Mucosa of rectum (tissue), 2 donors: ENCODE measurements at regions not wholly inside any gene's neighbourhood (a gene's known extent, or its start where the extent isn't known, plus 50 kb on each side); places are given as distances from the start of the nearest gene placed in this dataset.
A peak's percentile ranks its signal among the peaks of the same experiment; 100 is the strongest.

Experiments used
- H3K27ac ChIP-seq, 2 donors: one replicate each; pipeline ENCODE4 v1.7.0; 2013; ENCODE audit warnings: inconsistent platforms in 2 of 2, low read depth in 2 of 2, low read length in 2 of 2
- H3K27me3 ChIP-seq, 2 donors: one replicate each; pipeline ENCODE4 v1.7.0; 2013; ENCODE audit warnings: low read length in 2 of 2; ENCODE audit not compliant: control insufficient read depth in 2 of 2, insufficient read depth in 2 of 2
- H3K36me3 ChIP-seq, 2 donors: one replicate each; pipeline ENCODE4 v1.7.0; 2013; ENCODE audit warnings: low read length in 2 of 2; ENCODE audit not compliant: control insufficient read depth in 2 of 2, insufficient read depth in 2 of 2
- H3K4me1 ChIP-seq, 2 donors: one replicate each; pipeline ENCODE4 v1.7.0; 2013; ENCODE audit warnings: low read length in 2 of 2, mild to moderate bottlenecking in 1 of 2; ENCODE audit not compliant: control insufficient read depth in 2 of 2, insufficient read depth in 2 of 2
- H3K4me3 ChIP-seq, 2 donors: one replicate each; pipeline ENCODE4 v1.7.0; 2013; ENCODE audit warnings: low read length in 2 of 2
- H3K9ac ChIP-seq, 2 donors: one replicate each; pipeline ENCODE4 v1.7.0; 2013; ENCODE audit warnings: low read length in 2 of 2, low read depth in 1 of 2, mild to moderate bottlenecking in 1 of 2
- H3K9me3 ChIP-seq, 2 donors: one replicate each; pipeline ENCODE4 v1.7.0; 2013; ENCODE audit warnings: low read length in 2 of 2; ENCODE audit not compliant: control insufficient read depth in 2 of 2
- donor health status: healthy.
- donor health status: Normal muscosa, but diverticular disease.

- H3K9me3 ChIP-seq = no peaks in the 10 kb centered on the region
- H3K4me1 ChIP-seq = no peaks in the 10 kb centered on the region
- no peaks in the 10 kb centered on the region for H3K27me3 ChIP-seq
- H3K27ac ChIP-seq = no peak overlapping the region
- H3K4me3 ChIP-seq = no peak overlapping the region
- no peak overlapping the region for H3K9ac ChIP-seq
- H3K36me3 ChIP-seq = no peaks in the 10 kb centered on the region
Observed at GRCh38 chr2:64820901-64821300, 167.2 kb upstream of the SERTAD2 start.

DNA sequence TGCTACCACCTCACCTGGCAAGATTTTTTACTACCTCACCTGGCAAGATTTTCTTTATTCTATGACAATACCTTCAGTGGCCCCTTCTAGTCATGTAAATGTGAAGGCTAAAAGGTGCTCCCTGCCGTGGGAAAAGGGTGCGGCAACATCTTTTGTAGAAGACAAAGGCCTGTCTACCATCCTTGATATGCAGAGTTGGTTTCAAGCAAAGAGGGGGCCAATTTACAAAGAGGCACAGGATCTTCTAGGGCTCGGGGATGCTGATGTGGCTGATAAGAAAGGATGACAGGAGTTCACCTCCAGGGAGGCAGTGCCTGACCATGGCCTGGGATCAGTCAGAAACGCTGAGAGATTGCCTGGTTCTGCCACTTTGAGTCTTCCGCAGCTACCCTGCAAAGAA is 165.4 kb upstream of the SLC1A4 start:
- Histone ChIP-seq H3K4me3 (no peak overlapping the region), H3K27ac (no peak overlapping the region), H3K9ac (no peak overlapping the region), H3K4me1 (no peaks in the 10 kb centered on the region), H3K36me3 (no peaks in the 10 kb centered on the region), H3K9me3 (no peaks in the 10 kb centered on the region), H3K27me3 (no peaks in the 10 kb centered on the region)

DNA sequence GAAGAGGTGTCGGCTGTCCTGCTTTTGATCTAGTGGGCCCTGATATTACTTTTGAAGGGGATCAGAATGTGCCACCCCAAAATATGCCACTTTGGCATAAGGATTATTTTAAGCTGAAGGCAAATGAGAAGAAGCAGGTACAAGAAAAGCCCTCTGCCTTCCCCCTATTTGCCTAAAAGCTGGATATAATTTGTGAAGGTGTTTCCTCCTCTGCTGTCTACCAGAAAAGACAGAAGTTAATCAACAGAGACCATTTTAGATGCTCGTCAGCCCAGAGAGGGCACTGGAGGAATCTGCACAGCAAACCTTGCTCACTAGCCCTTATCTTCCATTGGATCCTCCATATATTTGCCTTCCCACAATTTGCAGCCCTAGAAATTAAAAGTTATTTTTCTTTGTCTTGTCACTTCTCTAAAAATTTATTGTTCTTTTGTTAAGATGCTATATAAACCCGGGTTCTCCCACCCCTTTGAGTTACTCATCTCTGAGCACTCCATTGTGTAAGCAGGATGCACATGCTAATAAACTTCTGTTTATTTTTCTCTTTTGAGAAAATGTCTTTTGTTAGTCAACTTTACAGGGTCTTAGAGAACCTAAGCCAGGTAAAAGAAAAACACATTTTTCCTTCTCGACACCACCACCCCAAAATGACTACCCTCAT is 163.2 kb upstream of the SLC1A4 start:
- no peaks in the 10 kb centered on the region for H3K9me3 ChIP-seq
- H3K4me1 ChIP-seq = peaks cover 1 to 2% of the 10 kb centered on the region in 2 donors
- no peak overlapping the region for H3K27ac ChIP-seq
- H3K4me3 ChIP-seq = no peak overlapping the region
- no peak overlapping the region for H3K9ac ChIP-seq
- H3K36me3 ChIP-seq = no peaks in the 10 kb centered on the region
- no peaks in the 10 kb centered on the region for H3K27me3 ChIP-seq

DNA sequence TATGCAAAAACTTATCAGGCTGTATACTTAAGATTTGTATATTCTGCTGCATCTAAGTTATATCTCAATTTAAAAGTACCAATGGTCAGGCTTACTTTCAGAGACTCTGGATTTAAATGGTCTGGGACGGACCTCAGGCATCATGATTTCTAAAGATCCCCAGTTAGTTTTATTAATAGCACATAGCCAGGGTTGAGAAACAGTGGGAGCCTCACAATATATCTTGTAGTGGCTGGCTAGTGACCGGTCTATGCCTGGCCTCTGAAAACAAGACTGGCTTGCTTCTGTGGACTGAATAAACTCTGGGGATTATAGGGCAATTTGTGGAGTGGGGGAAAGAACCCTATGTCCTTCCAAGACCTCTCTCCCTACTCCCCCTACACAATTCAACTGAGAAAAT is 162.5 kb upstream of the SLC1A4 start:
- no peaks in the 10 kb centered on the region for H3K36me3 ChIP-seq
- H3K27ac ChIP-seq = no peak overlapping the region
- H3K27me3 ChIP-seq = no peaks in the 10 kb centered on the region
- no peaks in the 10 kb centered on the region for H3K9me3 ChIP-seq
- H3K4me1 ChIP-seq = peaks cover 8 to 9% of the 10 kb centered on the region in 2 donors
- no peak overlapping the region for H3K4me3 ChIP-seq
- H3K9ac ChIP-seq = no peak overlapping the region

DNA sequence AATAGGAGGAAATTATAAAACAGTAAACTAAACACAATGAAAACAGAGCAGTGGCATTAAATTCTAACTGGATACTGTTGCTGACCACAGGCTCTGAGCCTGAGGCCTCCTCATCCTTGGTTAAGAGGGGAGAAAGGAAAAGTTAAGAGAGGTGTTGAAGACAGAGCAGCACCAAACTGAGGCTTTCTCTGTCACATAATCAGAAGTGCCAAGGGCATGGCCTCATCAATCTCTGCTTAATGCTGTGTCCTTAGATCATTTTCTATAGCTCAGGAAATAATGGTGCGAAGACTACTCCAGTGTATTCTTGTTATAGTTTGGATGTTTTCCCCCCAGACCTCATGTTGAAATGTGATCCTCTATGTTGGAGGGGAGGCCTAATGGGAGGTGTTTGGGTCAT is 160.9 kb upstream of the SLC1A4 start:
- no peak overlapping the region for H3K9ac ChIP-seq
- no peaks in the 10 kb centered on the region for H3K36me3 ChIP-seq
- peaks cover 8 to 9% of the 10 kb centered on the region in 2 donors for H3K4me1 ChIP-seq
- H3K27ac ChIP-seq = no peak overlapping the region
- no peak overlapping the region for H3K4me3 ChIP-seq
- no peaks in the 10 kb centered on the region for H3K27me3 ChIP-seq
- H3K9me3 ChIP-seq = no peaks in the 10 kb centered on the region

GRCh38 chr2:64829525-64829924 is 159.7 kb upstream of the SLC1A4 start:
- no peaks in the 10 kb centered on the region for H3K27me3 ChIP-seq

DNA sequence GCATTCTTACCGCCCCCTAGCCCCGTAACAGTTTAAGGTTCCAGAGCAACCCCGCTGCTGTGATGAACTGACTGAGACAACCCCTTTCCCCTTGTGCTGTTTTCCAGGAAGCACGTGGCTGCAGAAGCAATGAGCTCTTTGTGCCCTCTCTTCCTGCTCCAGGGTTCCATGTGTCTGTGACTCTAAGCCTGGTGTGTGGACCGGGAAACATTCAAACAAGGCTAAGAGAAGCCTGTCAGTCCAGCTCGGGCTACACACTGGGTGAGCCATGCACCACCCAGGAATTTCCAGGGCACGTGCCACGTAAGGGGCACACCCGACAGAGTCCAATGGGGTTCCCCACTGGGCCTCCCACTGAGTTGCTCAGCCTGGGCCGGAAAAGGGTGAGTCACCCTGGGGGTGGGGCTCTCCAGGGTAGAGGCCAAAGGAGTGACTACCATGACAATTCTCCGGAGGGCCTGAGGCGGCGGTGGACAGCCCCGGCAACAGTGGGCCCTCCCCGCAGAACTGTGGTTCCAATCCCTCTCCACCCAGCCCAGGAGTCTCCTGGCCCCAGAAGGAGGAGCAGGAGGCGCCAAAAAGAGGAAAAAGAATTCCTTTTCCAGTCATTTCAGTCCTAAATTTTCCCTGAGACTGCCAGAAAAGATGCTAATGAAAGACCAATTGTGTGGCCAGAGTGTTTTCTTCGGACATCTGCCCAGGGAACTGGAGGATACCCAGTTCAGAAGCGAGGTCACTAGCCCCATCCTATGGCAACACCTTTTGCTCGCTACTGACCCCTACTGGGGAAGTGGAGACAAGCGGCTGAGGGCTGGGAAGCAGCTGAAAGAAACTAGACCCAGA is 157.8 kb upstream of the SLC1A4 start:
- Histone ChIP-seq H3K27me3 (no peaks in the 10 kb centered on the region), H3K4me1 (peaks cover 8 to 11% of the 10 kb centered on the region in 2 donors), H3K27ac (peak overlapping the region; percentile 82 to 88), H3K4me3 (peak overlapping the region; percentile 19 to 53), H3K9me3 (no peaks in the 10 kb centered on the region), H3K9ac (peak overlapping the region in 1 of 2 donors; percentile 38), H3K36me3 (no peaks in the 10 kb centered on the region)

More at GRCh38 chr2:64829525-64829924, 159.7 kb upstream of the SLC1A4 start:
- Histone ChIP-seq H3K36me3 (no peaks in the 10 kb centered on the region), H3K27ac (no peak overlapping the region), H3K4me1 (peaks cover 8 to 9% of the 10 kb centered on the region in 2 donors), H3K9me3 (no peaks in the 10 kb centered on the region), H3K9ac (no peak overlapping the region), H3K4me3 (no peak overlapping the region)

DNA sequence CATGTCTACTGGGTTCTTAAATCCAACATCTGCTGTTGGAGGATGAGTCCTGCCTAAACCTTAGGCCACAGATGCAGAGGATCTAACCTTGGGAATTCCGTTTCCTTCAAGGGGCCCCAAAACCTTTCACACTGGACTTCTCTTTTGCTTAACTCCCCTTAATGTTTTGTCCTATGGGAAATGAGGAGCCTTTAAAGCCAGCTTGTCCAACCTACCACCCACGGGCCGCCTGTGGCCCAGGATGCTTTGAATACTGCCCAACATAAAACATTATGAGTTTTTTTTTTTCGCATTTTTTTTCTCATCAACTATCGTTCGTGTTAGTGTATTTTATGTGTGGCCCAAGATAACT is 157.2 kb upstream of the SLC1A4 start:
- Histone ChIP-seq H3K9me3 (no peaks in the 10 kb centered on the region), H3K27ac (peak overlapping the region; percentile 82 to 88), H3K27me3 (no peaks in the 10 kb centered on the region), H3K36me3 (no peaks in the 10 kb centered on the region), H3K9ac (no peak overlapping the region), H3K4me1 (peaks cover 8 to 13% of the 10 kb centered on the region in 2 donors), H3K4me3 (no peak overlapping the region)

GRCh38 chr2:64832936-64833335 is 156.3 kb upstream of the SLC1A4 start:
- peaks cover 11 to 18% of the 10 kb centered on the region in 2 donors for H3K4me1 ChIP-seq
- no peak overlapping the region for H3K9ac ChIP-seq
- H3K36me3 ChIP-seq = no peaks in the 10 kb centered on the region
- no peaks in the 10 kb centered on the region for H3K27me3 ChIP-seq
- no peaks in the 10 kb centered on the region for H3K9me3 ChIP-seq
- H3K4me3 ChIP-seq = no peak overlapping the region
- H3K27ac ChIP-seq = no peak overlapping the region

DNA sequence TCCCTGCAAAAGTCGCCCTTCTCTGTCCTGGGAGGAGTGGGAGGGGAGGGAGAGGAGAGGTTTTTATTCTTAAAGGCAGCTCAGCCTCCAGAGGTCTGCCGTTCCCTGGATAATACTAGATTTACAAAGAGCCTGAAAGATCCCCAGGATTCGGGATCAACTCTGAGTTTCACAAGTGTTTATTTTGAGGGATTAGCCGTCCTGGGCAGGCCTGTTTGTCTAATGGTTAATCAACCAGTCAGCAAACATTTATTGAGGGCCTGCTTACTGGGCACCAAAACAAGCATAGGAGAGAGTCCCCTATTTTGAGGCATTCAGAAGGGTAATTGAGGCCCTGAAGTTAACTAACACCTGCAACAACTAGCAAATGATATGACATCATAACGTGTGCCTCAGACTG is 152.6 kb upstream of the SLC1A4 start:
- Histone ChIP-seq H3K36me3 (no peaks in the 10 kb centered on the region), H3K27me3 (no peaks in the 10 kb centered on the region), H3K27ac (no peak overlapping the region), H3K9me3 (no peaks in the 10 kb centered on the region), H3K9ac (no peak overlapping the region), H3K4me3 (no peak overlapping the region), H3K4me1 (peaks cover 6 to 17% of the 10 kb centered on the region in 2 donors)
